ENCODE measurements at regions not wholly inside any gene's neighbourhood (a gene's known extent, or its start where the extent isn't known, plus 50 kb on each side); places are given as distances from the start of the nearest gene placed in this dataset.

GRCh38 chr3:189580190-189580589, 51.0 kb upstream of the TP63 start:
- H3K36me3 Mint-ChIP-seq (ENCODE audit: low read depth) = peaks cover 3% of the 10 kb centered on the region
- H3K9me3 Mint-ChIP-seq (ENCODE audit: low read depth) = no peaks in the 10 kb centered on the region
- ChIA-PET CTCF (no interaction called here), POLR2A (no interaction called here)
- no peak for ATAC-seq
- H3K4me3 Mint-ChIP-seq = no peak overlapping the region
- no peaks in the 10 kb centered on the region for H3K27me3 Mint-ChIP-seq
- H3K27ac Mint-ChIP-seq = no peak overlapping the region
- DNase-seq = no peak
- intact Hi-C loops (cut with DNase I, micrococcal nuclease) = loop anchor here in 1 of 2 experiments (10.0 kb wide), 1 partner anchor 625 kb away; no protein-coding TSS in a partner anchor
- H3K4me1 Mint-ChIP-seq = peaks cover 13% of the 10 kb centered on the region
